Neural cell (in vitro differentiated cells): ENCODE measurements at regions not wholly inside any gene's neighbourhood (a gene's known extent, or its start where the extent isn't known, plus 50 kb on each side); places are given as distances from the start of the nearest gene placed in this dataset.

Experiments
- H2AFZ ChIP-seq: fragments of 200-600, 300-800 bp; sonication (generic), shearing (Covaris generic); 2 replicates; pipeline ENCODE4 v1.6.0; 2014; ENCODE audit warnings: low read depth, mild to moderate bottlenecking, antibody characterized with exemption, low read length, moderate library complexity
- H3F3A ChIP-seq: fragments of 200-600 bp; shearing (Covaris generic); 2 replicates; pipeline ENCODE4 v1.6.1; 2016; ENCODE audit warnings: mild to moderate bottlenecking, moderate library complexity, mixed read lengths, antibody characterized with exemption, low read length; ENCODE audit not compliant: insufficient read depth, poor library complexity, severe bottlenecking
- H3K27ac ChIP-seq: fragments of 200-600, 300-800 bp; sonication (generic), shearing (Covaris generic); 2 replicates; pipeline ENCODE4 v1.5.1; 2014; ENCODE audit warnings: mild to moderate bottlenecking, low read length, moderate library complexity
- H3K27me3 ChIP-seq: fragments of 300-800, 200-600 bp; sonication (generic), shearing (Covaris generic); 2 replicates; pipeline ENCODE4 v1.6.0; 2014; ENCODE audit warnings: mild to moderate bottlenecking, low read depth, low read length, moderate library complexity; ENCODE audit not compliant: insufficient read depth
- H3K36me3 ChIP-seq: fragments of 300-800, 200-600 bp; sonication (generic), shearing (Covaris generic); 2 replicates; pipeline ENCODE4 v1.5.1; 2014; ENCODE audit warnings: mild to moderate bottlenecking, antibody characterized with exemption, low read length, moderate library complexity; ENCODE audit not compliant: insufficient read depth
- H3K4me2 ChIP-seq: fragments of 300-800, 200-600 bp; sonication (generic), shearing (Covaris generic); 2 replicates; pipeline ENCODE4 v1.6.0; 2014; ENCODE audit warnings: mild to moderate bottlenecking, low read length
- H3K4me3 ChIP-seq: fragments of 300-800, 200-600 bp; sonication (generic), shearing (Covaris generic); 2 replicates; pipeline ENCODE4 v1.5.1; 2014; ENCODE audit warnings: mild to moderate bottlenecking, low read length, moderate library complexity
- H3K79me2 ChIP-seq: fragments of 200-600 bp; shearing (Covaris generic); replicated peaks from 2 replicates; pipeline ENCODE4 v1.6.0; 2014; ENCODE audit warnings: mild to moderate bottlenecking, low read length, moderate library complexity; ENCODE audit not compliant: insufficient read depth
- H3K9ac ChIP-seq: fragments of 300-800, 200-600 bp; sonication (generic), shearing (Covaris generic); 2 replicates; pipeline ENCODE4 v1.6.1; 2016; ENCODE audit warnings: mild to moderate bottlenecking, low read length, mixed read lengths
- H3K9me2 ChIP-seq: fragments of 200-600 bp; shearing (Covaris generic); 2 replicates; pipeline ENCODE4 v1.6.1; 2016; ENCODE audit warnings: mild to moderate bottlenecking, low read length, mixed read lengths; ENCODE audit not compliant: insufficient read depth
- H3K9me3 ChIP-seq: fragments of 200-600, 300-800 bp; sonication (generic), shearing (Covaris generic); 2 replicates; pipeline ENCODE4 v1.6.1; 2016; ENCODE audit warnings: mild to moderate bottlenecking, mixed run types, low read length, moderate library complexity, mixed read lengths
- H4K20me1 ChIP-seq: fragments of 200-600 bp; shearing (Covaris generic); 2 replicates; pipeline ENCODE4 v1.6.1; 2016; ENCODE audit warnings: mild to moderate bottlenecking, mixed run types; ENCODE audit not compliant: insufficient read depth
- EP300 ChIP-seq: fragments of 450-650 bp; conservative IDR thresholded peaks from 2 replicates; pipeline ENCODE4 v1.6.1; 2014; ENCODE audit warnings: antibody characterized with exemption, mild to moderate bottlenecking, moderate library complexity; ENCODE audit not compliant: poor library complexity, severe bottlenecking
- EZH2 ChIP-seq: fragments of 200-600, 300-800 bp; shearing (Covaris generic), sonication (generic); IDR thresholded peaks from 2 replicates; pipeline ENCODE4 v1.6.1; 2014; ENCODE audit warnings: antibody characterized with exemption, low read length, borderline replicate concordance, mild to moderate bottlenecking; ENCODE audit not compliant: insufficient read depth, poor library complexity, severe bottlenecking
- MXI1 ChIP-seq: fragments of 450-650 bp; conservative IDR thresholded peaks from 2 replicates; pipeline ENCODE4 v1.6.1; 2014; ENCODE audit warnings: antibody characterized with exemption, mild to moderate bottlenecking; ENCODE audit not compliant: poor library complexity, severe bottlenecking
- POLR2AphosphoS5 ChIP-seq: IDR thresholded peaks from 2 replicates; pipeline ENCODE4 v1.6.1; 2012
- RAD21 ChIP-seq: fragments of 450-650 bp; conservative IDR thresholded peaks from 2 replicates; pipeline ENCODE4 v1.6.1; 2014; ENCODE audit warnings: antibody characterized with exemption, mild to moderate bottlenecking, moderate library complexity
- SMC3 ChIP-seq: fragments of 450-650 bp; conservative IDR thresholded peaks from 2 replicates; pipeline ENCODE4 v1.6.1; 2014; ENCODE audit warnings: antibody characterized with exemption, mild to moderate bottlenecking, moderate library complexity; ENCODE audit not compliant: poor library complexity
- TAF1 ChIP-seq: IDR thresholded peaks from 2 replicates; pipeline ENCODE4 v1.6.1; 2012; ENCODE audit warnings: low read depth
- TF ChIP-seq, protein P1 (sequence below): IDR thresholded peaks from 2 replicates; pipeline ENCODE4 v1.6.1; 2012; ENCODE audit warnings: borderline replicate concordance
- TF ChIP-seq, protein P2 (sequence below): fragments of 450-650 bp; IDR thresholded peaks from 2 replicates; pipeline ENCODE4 v1.5.1; 2014; ENCODE audit warnings: antibody characterized with exemption, mild to moderate bottlenecking, moderate library complexity; ENCODE audit not compliant: poor library complexity, severe bottlenecking

DNA sequence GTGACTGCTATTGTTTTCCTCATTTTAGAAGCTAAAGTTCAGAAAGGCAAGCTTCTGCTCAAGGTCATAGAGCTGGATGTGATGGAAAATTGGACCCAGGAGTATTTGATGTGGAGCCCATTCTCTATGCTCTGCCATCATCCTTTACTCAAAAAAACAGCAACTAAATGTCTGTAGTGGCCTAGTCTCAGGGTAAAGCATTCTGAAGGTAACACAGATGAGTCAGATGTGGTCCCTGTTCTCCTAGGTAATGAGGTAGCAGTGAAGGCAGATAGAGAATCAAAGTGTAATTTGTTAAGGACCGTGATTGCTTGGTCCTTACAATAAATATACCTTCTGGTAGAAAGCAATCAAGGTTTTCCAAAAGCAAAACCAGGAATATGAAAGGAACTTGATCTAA lies 84.4 kb upstream of the SPON1 start:
- Histone ChIP-seq H3K27me3 (no peaks in the 10 kb centered on the region), H3K4me3 (no peak overlapping the region), H3K79me2 (no peaks in the 10 kb centered on the region), H4K20me1 (no peaks in the 10 kb centered on the region), H3F3A (no peaks in the 10 kb centered on the region), H3K36me3 (no peaks in the 10 kb centered on the region), H2AFZ (no peak overlapping the region), H3K9ac (no peak overlapping the region), H3K9me3 (no peaks in the 10 kb centered on the region), H3K9me2 (no peaks in the 10 kb centered on the region), H3K4me2 (no peak overlapping the region), H3K27ac (no peak overlapping the region)
- TF ChIP-seq EZH2 = no peak
- no peak for TF ChIP-seq EP300
- no peak for TF ChIP-seq MXI1
- no peak for TF ChIP-seq RAD21
- TF ChIP-seq, protein P1, sequence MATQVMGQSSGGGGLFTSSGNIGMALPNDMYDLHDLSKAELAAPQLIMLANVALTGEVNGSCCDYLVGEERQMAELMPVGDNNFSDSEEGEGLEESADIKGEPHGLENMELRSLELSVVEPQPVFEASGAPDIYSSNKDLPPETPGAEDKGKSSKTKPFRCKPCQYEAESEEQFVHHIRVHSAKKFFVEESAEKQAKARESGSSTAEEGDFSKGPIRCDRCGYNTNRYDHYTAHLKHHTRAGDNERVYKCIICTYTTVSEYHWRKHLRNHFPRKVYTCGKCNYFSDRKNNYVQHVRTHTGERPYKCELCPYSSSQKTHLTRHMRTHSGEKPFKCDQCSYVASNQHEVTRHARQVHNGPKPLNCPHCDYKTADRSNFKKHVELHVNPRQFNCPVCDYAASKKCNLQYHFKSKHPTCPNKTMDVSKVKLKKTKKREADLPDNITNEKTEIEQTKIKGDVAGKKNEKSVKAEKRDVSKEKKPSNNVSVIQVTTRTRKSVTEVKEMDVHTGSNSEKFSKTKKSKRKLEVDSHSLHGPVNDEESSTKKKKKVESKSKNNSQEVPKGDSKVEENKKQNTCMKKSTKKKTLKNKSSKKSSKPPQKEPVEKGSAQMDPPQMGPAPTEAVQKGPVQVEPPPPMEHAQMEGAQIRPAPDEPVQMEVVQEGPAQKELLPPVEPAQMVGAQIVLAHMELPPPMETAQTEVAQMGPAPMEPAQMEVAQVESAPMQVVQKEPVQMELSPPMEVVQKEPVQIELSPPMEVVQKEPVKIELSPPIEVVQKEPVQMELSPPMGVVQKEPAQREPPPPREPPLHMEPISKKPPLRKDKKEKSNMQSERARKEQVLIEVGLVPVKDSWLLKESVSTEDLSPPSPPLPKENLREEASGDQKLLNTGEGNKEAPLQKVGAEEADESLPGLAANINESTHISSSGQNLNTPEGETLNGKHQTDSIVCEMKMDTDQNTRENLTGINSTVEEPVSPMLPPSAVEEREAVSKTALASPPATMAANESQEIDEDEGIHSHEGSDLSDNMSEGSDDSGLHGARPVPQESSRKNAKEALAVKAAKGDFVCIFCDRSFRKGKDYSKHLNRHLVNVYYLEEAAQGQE = no peak
- no peak for TF ChIP-seq SMC3
- no peak for TF ChIP-seq POLR2AphosphoS5
- no peak for TF ChIP-seq TAF1
- TF ChIP-seq, protein P2, sequence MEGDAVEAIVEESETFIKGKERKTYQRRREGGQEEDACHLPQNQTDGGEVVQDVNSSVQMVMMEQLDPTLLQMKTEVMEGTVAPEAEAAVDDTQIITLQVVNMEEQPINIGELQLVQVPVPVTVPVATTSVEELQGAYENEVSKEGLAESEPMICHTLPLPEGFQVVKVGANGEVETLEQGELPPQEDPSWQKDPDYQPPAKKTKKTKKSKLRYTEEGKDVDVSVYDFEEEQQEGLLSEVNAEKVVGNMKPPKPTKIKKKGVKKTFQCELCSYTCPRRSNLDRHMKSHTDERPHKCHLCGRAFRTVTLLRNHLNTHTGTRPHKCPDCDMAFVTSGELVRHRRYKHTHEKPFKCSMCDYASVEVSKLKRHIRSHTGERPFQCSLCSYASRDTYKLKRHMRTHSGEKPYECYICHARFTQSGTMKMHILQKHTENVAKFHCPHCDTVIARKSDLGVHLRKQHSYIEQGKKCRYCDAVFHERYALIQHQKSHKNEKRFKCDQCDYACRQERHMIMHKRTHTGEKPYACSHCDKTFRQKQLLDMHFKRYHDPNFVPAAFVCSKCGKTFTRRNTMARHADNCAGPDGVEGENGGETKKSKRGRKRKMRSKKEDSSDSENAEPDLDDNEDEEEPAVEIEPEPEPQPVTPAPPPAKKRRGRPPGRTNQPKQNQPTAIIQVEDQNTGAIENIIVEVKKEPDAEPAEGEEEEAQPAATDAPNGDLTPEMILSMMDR = no peak

DNA sequence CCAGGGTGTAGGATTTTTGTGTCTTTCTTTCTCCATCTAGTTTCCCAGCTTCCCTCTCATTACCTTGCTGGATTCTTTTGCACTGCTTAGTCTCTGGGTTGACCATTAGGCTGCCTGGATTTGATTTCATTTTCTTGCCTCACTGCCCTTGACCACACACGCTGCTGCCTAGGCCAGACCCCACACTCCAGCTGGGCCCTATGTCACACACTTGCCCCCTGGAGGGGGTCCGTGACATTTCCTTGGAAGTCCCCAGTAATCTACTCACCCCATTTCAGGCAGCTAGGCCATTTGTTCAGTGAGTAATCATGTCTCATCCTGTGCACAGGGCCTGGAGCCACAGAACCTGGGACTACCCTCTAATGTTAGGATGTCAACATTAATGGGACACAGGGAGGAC lies 81.9 kb upstream of the SPON1 start:
- Histone ChIP-seq H3K36me3 (no peaks in the 10 kb centered on the region), H3K9ac (no peak overlapping the region), H3K27ac (no peak overlapping the region), H3K9me2 (no peaks in the 10 kb centered on the region), H3K4me2 (no peak overlapping the region), H2AFZ (no peak overlapping the region), H3F3A (no peaks in the 10 kb centered on the region), H3K4me3 (no peak overlapping the region), H3K9me3 (no peaks in the 10 kb centered on the region), H3K27me3 (no peaks in the 10 kb centered on the region), H3K79me2 (no peaks in the 10 kb centered on the region), H4K20me1 (no peaks in the 10 kb centered on the region)
- TF ChIP-seq MXI1 = no peak
- no peak for TF ChIP-seq RAD21
- no peak for TF ChIP-seq EP300
- TF ChIP-seq SMC3 = no peak
